Naive B cell (primary cell): ENCODE measurements at regions not wholly inside any gene's neighbourhood (a gene's known extent, or its start where the extent isn't known, plus 50 kb on each side); places are given as distances from the start of the nearest gene placed in this dataset.

ENCODE experiments used
- ATAC-seq, 2 donors: fragments of 150-1000 bp; cut with Tn5 transposase; 2 replicates each; pipeline ENCODE4 v1.10.0; 2021; ENCODE audit warnings: low read depth in 2 of 2, mild to moderate bottlenecking in 2 of 2, moderate library complexity in 2 of 2
- DNase-seq: peaks from one replicate; pipeline ENCODE4 v3.0.0; 2022
- H3K27ac Mint-ChIP-seq, 6 donors: one replicate each; pipeline ENCODE4 v1.8.0; 2020 to 2022; ENCODE audit warnings: mild to moderate bottlenecking in 6 of 6, mixed read lengths in 6 of 6, moderate library complexity in 5 of 6, inconsistent platforms in 2 of 6
- H3K27me3 Mint-ChIP-seq, 3 donors: one replicate each; pipeline ENCODE4 v1.8.0; 2021 to 2022; ENCODE audit warnings: mixed read lengths in 3 of 3, mild to moderate bottlenecking in 1 of 3
- H3K36me3 Mint-ChIP-seq, 2 donors: one replicate each; pipeline ENCODE4 v1.8.0; 2020 to 2022; ENCODE audit warnings: mixed read lengths in 2 of 2, inconsistent platforms in 1 of 2, mild to moderate bottlenecking in 1 of 2
- H3K4me1 Mint-ChIP-seq, 3 donors: one replicate each; pipeline ENCODE4 v1.8.0; 2020 to 2022; ENCODE audit warnings: mixed read lengths in 3 of 3, inconsistent platforms in 1 of 3, mild to moderate bottlenecking in 1 of 3, moderate library complexity in 1 of 3
- H3K4me3 Mint-ChIP-seq, 8 donors: one replicate each; pipeline ENCODE4 v1.8.0; 2020 to 2022; ENCODE audit warnings: mild to moderate bottlenecking in 8 of 8, mixed read lengths in 8 of 8, moderate library complexity in 8 of 8, inconsistent platforms in 2 of 8
- H3K9me3 Mint-ChIP-seq, 7 donors: one replicate each; pipeline ENCODE4 v1.8.0; 2020 to 2022; ENCODE audit warnings: mixed read lengths in 7 of 7, mild to moderate bottlenecking in 5 of 7, inconsistent platforms in 2 of 7, moderate library complexity in 1 of 7

DNA sequence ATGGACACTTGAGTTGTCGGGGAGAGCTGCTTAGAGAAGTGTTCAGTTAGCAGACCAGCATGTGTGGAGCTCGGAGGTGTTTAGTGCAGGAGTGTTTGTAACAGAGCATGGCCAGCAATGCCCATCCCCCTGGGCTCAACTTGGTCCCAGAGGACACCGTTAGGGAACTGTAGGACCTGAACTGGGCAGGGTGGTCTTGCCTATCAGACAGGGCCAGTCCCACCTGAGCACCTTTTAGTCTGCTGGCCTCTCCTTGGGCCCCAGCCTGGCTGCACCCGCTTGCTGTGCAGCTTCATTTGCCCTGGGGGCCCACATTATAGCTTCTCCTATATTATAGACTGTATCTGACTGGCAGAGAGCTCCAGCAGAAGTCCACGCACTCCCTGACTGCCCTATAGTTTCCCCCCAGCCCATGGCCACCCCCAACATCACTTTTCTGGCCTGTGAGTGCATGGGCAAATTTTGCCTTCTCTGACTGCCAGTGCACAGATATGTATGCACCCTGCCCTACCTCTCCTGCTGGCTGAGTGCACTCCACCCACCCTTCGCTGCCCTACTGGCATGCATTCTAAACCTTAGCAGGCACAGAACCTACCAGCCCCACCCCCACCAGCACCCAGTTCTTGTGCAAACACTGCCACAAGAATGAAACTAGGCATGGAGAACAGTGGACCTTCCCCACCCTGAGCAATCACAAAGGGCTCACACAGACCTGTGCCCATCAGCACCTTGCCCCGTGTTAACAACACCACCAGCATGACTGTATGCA, 1030.6 kb upstream of the GHITM start:
- no peaks in the 10 kb centered on the region for H3K4me1 Mint-ChIP-seq
- DNase-seq (no peak), ATAC-seq (no peak)
- peak overlapping the region in 1 of 6 donors; percentile 91 for H3K27ac Mint-ChIP-seq
- no peaks in the 10 kb centered on the region for H3K36me3 Mint-ChIP-seq
- no peak overlapping the region for H3K4me3 Mint-ChIP-seq
- peaks cover 11 to 42% (median 16%) of the 10 kb centered on the region in 7 donors for H3K9me3 Mint-ChIP-seq
- H3K27me3 Mint-ChIP-seq: no peaks in the 10 kb centered on the region

DNA sequence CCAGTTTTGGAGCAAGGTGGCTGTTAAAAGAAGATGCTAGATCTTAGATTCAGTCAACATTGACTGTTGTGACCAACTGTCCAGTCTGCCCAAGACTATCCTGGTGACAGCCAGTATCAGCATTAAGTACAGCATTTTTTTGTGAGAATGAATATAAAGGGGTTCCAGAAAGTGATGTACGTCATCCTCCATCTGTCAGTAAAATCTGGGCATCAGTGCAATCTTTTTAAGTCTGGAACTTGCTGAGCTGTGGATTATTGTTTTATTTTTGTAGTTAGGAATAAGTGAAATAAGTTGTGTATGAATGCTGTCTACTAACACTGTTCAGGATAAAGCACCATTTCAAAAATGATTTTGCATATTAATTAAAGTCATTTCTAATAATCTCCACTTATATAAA, 1020.0 kb upstream of the GHITM start:
- Mint-ChIP-seq H3K36me3 (no peaks in the 10 kb centered on the region), H3K4me1 (no peaks in the 10 kb centered on the region), H3K27me3 (no peaks in the 10 kb centered on the region), H3K9me3 (peaks cover 0 to 4% (median 0%) of the 10 kb centered on the region in 7 donors), H3K27ac (no peak overlapping the region), H3K4me3 (no peak overlapping the region)
- DNase-seq: no peak
- ATAC-seq: no peak

DNA sequence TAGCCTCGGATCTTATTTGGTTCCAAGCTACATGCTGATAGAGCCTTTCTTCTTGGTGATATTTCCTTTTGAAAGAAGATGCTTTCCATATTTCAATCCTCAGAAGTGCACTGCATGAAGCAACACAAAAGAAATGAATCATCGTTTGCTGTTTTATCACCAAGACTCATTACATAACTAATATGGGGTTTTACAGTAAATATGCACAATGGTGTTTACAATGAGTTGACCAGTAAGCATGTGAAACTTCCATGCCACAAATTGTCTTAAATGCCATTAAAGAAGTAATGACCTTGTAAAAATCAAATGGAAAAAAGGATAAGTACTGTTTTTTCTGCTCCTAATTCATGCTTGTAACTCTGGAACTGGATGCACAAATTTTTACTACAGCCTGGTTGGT, 1017.0 kb upstream of the GHITM start:
- no peaks in the 10 kb centered on the region for H3K4me1 Mint-ChIP-seq
- peaks cover 0 to 12% (median 5%) of the 10 kb centered on the region in 7 donors for H3K9me3 Mint-ChIP-seq
- H3K27ac Mint-ChIP-seq: no peak overlapping the region
- no peak overlapping the region for H3K4me3 Mint-ChIP-seq
- H3K27me3 Mint-ChIP-seq: no peaks in the 10 kb centered on the region
- no peak for DNase-seq
- H3K36me3 Mint-ChIP-seq: no peaks in the 10 kb centered on the region
- no peak for ATAC-seq

DNA sequence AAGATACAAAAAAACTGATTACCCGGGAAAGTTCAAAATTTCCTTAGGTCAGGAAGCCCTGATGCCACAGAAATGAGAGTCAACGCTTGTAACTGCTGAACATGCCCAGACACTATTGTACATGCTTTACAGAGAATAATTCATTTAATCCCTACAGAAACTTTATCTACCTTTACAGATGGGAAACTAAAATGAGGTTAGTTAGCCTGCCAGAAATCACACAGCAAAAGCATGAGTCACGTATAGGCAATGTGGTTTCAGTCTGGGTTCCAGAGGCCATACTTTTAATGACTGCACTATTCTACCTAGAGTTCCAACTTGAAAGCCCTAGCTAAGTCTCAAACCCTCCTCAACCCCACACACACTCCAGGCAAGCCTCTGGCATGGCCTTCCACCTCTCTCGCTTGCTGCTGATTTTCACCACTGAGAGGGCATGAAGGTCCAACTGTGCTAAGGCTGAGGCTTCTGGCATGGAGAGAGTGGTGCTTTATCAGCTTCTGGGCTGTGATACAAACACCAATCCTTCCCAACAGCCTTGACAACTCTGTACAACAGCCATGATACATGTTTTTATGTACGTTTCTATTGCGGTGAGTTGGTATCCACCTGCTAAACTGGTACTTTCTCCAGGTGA, 1011.2 kb upstream of the GHITM start:
- no peaks in the 10 kb centered on the region for H3K36me3 Mint-ChIP-seq

DNA sequence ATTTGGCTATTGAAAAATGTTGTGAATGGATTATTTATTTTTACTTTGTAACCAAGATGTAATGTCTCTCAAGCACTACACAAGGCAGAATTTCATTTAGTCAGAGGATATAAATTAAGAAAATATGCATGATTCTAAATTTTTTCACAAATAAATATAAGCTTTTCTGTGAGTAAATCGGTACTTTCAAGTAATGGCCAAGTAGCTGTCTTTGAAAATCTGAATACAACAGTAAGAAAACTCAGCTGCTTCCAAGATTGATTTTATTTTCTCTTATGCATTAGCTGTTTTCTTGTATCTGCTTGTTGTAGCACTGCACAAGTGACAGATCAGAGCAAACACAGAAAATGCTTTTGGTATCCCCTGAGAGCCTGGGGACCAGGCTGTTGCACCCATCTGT, 998.5 kb upstream of the GHITM start:
- DNase-seq (no peak), ATAC-seq (no peak)
- Mint-ChIP-seq H3K27ac (no peak overlapping the region), H3K27me3 (no peaks in the 10 kb centered on the region), H3K36me3 (no peaks in the 10 kb centered on the region), H3K4me1 (no peaks in the 10 kb centered on the region), H3K4me3 (no peak overlapping the region), H3K9me3 (peaks cover 0 to 4% (median 0%) of the 10 kb centered on the region in 7 donors)

More for the DNA sequence above, 1011.2 kb upstream of the GHITM start:
- H3K27me3 Mint-ChIP-seq: no peaks in the 10 kb centered on the region
- DNase-seq: no peak
- H3K27ac Mint-ChIP-seq: no peak overlapping the region
- no peak for ATAC-seq
- H3K4me1 Mint-ChIP-seq: no peaks in the 10 kb centered on the region
- H3K9me3 Mint-ChIP-seq: peaks cover 0 to 17% (median 10%) of the 10 kb centered on the region in 7 donors
- H3K4me3 Mint-ChIP-seq: no peak overlapping the region

DNA sequence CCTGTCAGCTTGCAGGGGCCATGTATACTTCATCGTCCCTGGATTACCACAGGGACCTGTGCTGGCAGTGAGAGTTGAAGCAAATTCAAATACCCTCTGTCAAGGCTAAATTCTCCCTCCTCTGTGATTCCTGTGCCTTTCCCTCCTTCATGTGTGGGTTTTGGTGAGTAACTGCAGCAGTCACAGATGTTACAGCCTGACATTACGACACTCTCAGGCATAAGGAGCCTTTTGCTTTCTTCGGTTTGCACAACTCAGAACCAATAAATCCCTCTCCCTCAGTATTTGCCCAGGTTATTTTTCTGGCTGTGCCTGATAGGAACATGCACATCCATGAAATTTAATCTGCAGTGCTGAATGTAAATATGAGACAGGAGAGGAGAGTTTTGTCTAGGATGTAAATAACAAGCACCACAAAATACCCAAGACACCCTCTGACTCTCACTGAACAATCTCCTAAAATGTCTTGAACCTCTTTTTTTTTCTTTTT, 997.2 kb upstream of the GHITM start:
- Mint-ChIP-seq H3K27ac (no peak overlapping the region), H3K27me3 (no peaks in the 10 kb centered on the region), H3K36me3 (no peaks in the 10 kb centered on the region), H3K9me3 (peaks cover 0 to 4% (median 0%) of the 10 kb centered on the region in 7 donors), H3K4me3 (no peak overlapping the region), H3K4me1 (no peaks in the 10 kb centered on the region)
- DNase-seq (no peak), ATAC-seq (no peak)

DNA sequence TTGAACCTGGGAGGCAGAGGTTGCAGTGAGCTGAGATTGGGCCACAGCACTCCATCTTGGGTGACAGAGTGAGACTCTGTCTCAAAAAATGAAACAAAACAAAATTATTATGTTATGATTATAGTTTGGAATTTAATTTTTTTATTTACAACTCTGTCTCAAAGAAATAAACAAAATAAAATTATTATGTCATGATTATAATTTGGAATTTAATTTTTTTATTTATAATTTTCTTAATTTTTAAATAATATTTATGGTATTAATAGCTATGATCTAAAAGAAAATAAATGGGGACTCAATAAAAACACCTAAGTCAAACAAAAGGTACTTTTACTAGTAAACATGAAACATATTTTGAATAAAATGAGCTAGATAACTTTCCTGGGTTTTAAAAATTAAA, 994.8 kb upstream of the GHITM start:
- DNase-seq (no peak), ATAC-seq (no peak)
- no peak overlapping the region for H3K4me3 Mint-ChIP-seq
- no peak overlapping the region for H3K27ac Mint-ChIP-seq
- H3K9me3 Mint-ChIP-seq: peaks cover 0 to 8% (median 2%) of the 10 kb centered on the region in 7 donors
- H3K27me3 Mint-ChIP-seq: no peaks in the 10 kb centered on the region
- H3K4me1 Mint-ChIP-seq: no peaks in the 10 kb centered on the region
- H3K36me3 Mint-ChIP-seq: no peaks in the 10 kb centered on the region

DNA sequence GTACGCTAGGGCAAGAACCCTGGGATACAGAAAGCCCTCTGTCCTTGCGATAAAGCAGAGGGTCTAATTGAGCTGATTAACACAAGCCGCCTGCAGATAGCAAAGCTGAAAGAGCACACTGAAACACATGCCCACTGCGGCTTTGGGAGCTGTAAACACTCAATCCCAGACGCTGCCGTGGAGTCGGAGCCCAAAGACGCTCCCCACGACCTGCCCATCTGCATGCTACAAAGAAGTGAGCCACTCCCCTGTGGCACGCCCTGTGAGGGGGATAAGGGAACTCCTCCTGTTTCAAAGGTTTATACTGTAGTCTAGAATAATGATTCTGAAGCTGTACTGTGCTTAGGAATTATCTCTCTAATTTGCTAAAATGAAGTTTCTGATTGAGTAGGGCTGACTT, 985.6 kb upstream of the GHITM start:
- ATAC-seq (no peak), DNase-seq (no peak)
- H3K36me3 Mint-ChIP-seq: no peaks in the 10 kb centered on the region
- H3K4me1 Mint-ChIP-seq: no peaks in the 10 kb centered on the region
- no peaks in the 10 kb centered on the region for H3K27me3 Mint-ChIP-seq
- H3K9me3 Mint-ChIP-seq: peaks cover 0 to 10% (median 4%) of the 10 kb centered on the region in 7 donors
- no peak overlapping the region for H3K4me3 Mint-ChIP-seq
- H3K27ac Mint-ChIP-seq: no peak overlapping the region

DNA sequence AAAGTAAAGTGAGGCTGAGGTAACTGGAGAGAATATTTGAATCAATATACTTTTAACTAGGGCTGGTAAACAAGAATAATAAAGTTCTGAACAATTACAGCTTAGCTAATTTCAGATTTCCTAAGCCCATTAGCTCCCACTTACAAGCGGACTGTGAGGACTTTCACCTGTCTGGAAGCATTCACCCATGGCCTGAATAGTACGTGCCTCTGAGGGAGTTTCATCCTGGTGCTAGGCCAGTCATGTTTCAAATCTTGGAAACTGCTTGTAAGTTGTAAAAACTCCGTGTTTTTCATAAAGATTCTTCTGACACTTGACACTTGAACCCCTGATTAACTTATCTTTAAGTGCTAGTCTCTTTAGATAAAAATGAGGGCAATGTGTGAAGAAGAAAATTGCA, 975.2 kb upstream of the GHITM start:
- Mint-ChIP-seq H3K9me3 (peaks cover 0 to 6% (median 0%) of the 10 kb centered on the region in 7 donors), H3K27me3 (no peaks in the 10 kb centered on the region), H3K36me3 (no peaks in the 10 kb centered on the region), H3K4me1 (no peaks in the 10 kb centered on the region), H3K27ac (no peak overlapping the region), H3K4me3 (no peak overlapping the region)
- DNase-seq (no peak), ATAC-seq (no peak)

DNA sequence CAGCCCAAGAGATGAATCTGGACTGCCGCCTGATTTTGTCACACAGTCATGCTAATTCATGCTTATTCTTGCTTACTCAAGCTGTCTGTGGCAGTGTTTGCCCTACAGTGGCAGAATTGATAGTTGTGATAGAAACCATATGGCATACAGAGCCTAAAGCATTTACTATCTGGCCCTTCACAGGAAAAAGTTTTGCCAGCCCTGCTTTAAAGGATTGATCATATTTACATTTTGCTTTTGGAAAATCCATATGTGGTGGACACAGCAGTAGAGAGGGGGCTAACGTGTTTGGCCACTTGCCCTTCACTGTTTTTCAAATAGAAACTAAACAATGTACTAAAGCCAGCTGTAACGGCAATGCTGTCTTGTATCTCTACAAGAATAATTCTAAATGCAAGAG, 974.0 kb upstream of the GHITM start:
- H3K9me3 Mint-ChIP-seq: peaks cover 0 to 6% (median 0%) of the 10 kb centered on the region in 7 donors
- no peaks in the 10 kb centered on the region for H3K4me1 Mint-ChIP-seq
- H3K27me3 Mint-ChIP-seq: no peaks in the 10 kb centered on the region
- no peak overlapping the region for H3K4me3 Mint-ChIP-seq
- ATAC-seq: no peak
- H3K27ac Mint-ChIP-seq: no peak overlapping the region
- no peaks in the 10 kb centered on the region for H3K36me3 Mint-ChIP-seq
- no peak for DNase-seq

DNA sequence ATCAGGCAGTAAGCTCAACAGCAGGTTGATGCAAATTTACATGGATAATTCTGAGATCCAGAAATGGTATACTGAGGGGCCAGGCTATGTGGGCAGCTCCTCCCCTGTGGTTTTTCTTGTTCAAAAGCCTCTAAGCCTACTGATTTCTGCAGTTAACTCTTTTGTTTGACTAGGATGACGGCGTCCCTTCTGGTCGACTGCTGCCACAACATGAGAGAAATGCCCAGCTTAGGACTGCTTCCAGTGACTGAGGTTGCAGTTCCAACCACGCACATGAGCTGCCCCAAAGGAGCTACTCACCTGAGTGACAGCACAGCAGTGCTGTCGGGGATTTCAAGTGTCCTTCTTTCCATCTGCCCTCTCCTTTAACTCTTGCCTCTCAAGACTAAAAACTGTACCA, 973.0 kb upstream of the GHITM start:
- H3K4me3 Mint-ChIP-seq: no peak overlapping the region
- ATAC-seq (no peak), DNase-seq (no peak)
- H3K27ac Mint-ChIP-seq: no peak overlapping the region
- H3K4me1 Mint-ChIP-seq: no peaks in the 10 kb centered on the region
- H3K9me3 Mint-ChIP-seq: peaks cover 0 to 6% (median 2%) of the 10 kb centered on the region in 7 donors
- H3K36me3 Mint-ChIP-seq: no peaks in the 10 kb centered on the region
- no peaks in the 10 kb centered on the region for H3K27me3 Mint-ChIP-seq

DNA sequence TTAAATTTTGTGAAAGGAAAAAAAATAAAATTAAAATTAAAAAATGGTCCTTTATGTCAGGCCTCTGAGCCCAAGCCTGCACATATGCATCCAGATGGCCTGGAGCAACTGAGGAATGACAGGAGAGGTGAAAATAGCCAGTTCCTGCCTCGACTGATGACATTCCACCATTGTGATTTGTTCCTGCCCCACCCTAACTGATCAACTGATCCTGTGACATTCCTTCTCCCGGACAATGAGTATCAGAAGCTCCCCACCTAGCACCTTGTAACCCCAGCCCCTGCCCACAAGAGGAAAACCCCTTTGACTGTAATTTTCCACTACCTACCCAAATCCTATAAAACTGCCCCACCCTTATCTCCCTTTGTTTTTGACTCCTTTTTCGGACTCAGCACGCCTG, 972.2 kb upstream of the GHITM start:
- Mint-ChIP-seq H3K9me3 (peaks cover 0 to 6% (median 2%) of the 10 kb centered on the region in 7 donors), H3K4me1 (no peaks in the 10 kb centered on the region), H3K4me3 (peak overlapping the region in 1 of 8 donors; percentile 52), H3K27ac (no peak overlapping the region), H3K27me3 (no peaks in the 10 kb centered on the region), H3K36me3 (no peaks in the 10 kb centered on the region)
- DNase-seq (no peak), ATAC-seq (no peak)

DNA sequence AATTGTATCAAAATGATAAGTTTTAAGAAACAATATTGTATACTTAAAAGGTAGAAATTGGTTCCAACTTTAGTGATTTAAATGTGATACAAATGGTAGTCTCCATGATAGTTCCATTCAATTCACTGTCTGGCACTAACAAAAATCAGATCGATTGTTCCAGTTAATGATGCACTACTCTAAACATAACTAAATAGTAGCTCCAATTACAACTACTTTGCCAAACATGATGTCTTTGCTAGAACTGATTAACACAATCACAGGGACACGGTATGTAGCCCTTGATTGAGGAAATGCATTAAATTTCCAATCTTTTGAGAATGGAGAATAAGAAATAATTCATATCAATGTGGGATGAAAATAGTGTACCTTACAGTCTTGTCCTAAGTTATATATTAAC, 962.4 kb upstream of the GHITM start:
- no peak for ATAC-seq
- no peak overlapping the region for H3K4me3 Mint-ChIP-seq

DNA sequence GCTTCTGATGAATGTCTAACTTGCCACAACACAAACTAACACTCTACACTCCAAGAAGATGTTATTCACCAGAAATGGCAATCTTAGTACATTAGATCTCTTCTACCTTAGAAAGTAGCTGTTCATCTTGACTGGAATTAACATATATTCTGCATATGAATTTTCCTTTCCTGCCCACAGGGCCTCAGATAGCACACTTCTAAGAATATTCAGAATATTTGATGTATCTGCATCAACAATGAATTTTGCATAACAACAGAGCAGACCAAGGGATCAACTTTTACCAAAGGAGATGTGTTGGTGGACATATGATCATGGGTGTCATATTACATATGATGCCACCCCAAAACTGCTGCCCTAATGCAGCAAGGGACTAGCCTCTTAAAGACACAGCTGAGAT, 960.8 kb upstream of the GHITM start:
- Mint-ChIP-seq H3K4me3 (no peak overlapping the region), H3K27ac (no peak overlapping the region), H3K9me3 (peaks cover 0 to 11% (median 3%) of the 10 kb centered on the region in 7 donors), H3K27me3 (no peaks in the 10 kb centered on the region), H3K36me3 (no peaks in the 10 kb centered on the region), H3K4me1 (no peaks in the 10 kb centered on the region)
- ATAC-seq (no peak), DNase-seq (no peak)

More for the DNA sequence above, 962.4 kb upstream of the GHITM start:
- Mint-ChIP-seq H3K9me3 (peaks cover 2 to 11% (median 5%) of the 10 kb centered on the region in 7 donors), H3K4me1 (no peaks in the 10 kb centered on the region), H3K27ac (no peak overlapping the region), H3K36me3 (no peaks in the 10 kb centered on the region), H3K27me3 (no peaks in the 10 kb centered on the region)
- DNase-seq: no peak
